ENCODE measurements at regions not wholly inside any gene's neighbourhood (a gene's known extent, or its start where the extent isn't known, plus 50 kb on each side); places are given as distances from the start of the nearest gene placed in this dataset.
A peak's percentile ranks its signal among the peaks of the same experiment; 100 is the strongest.

DNA sequence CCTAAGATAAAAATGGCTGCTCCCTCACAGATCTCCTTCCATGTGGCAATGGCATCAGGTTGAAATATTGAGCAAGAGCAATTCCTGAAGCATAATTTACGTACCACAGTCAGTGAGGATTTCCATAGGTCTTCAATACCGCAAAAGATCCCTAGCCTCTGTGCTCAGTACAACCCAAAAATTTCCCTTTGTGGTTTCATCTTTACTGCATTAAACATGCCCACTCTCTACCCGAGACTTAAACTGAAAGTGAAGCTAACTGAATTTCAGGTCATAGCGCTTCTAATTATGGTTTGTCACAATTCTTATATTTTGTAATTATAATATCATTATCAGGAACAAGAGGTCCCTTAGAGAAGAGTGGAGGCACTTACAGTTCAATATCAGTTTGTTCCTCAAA is 1071.1 kb downstream of the XPNPEP1 start:
- no peaks in the 10 kb centered on the region for H4K20me1 ChIP-seq (ENCODE audit: low read length)
- no peaks in the 10 kb centered on the region for H3K9me3 ChIP-seq (ENCODE audit: low read length)
- H3K27me3 ChIP-seq (ENCODE audit: low read length), result no peaks in the 10 kb centered on the region
- POLR2A ChIA-PET (ENCODE audit: unreplicated experiment), result interaction anchor here (0.7 kb wide), 1 partner anchor 54 kb away, joined by 3 read pairs; no protein-coding TSS in a partner anchor
- DNase-seq, result no peak
- TF ChIP-seq EZH2phosphoT487 (IDR thresholded peaks at IDR 0.05; ENCODE audit: borderline replicate concordance, low read length), result no peak
- TF ChIP-seq, protein P1, sequence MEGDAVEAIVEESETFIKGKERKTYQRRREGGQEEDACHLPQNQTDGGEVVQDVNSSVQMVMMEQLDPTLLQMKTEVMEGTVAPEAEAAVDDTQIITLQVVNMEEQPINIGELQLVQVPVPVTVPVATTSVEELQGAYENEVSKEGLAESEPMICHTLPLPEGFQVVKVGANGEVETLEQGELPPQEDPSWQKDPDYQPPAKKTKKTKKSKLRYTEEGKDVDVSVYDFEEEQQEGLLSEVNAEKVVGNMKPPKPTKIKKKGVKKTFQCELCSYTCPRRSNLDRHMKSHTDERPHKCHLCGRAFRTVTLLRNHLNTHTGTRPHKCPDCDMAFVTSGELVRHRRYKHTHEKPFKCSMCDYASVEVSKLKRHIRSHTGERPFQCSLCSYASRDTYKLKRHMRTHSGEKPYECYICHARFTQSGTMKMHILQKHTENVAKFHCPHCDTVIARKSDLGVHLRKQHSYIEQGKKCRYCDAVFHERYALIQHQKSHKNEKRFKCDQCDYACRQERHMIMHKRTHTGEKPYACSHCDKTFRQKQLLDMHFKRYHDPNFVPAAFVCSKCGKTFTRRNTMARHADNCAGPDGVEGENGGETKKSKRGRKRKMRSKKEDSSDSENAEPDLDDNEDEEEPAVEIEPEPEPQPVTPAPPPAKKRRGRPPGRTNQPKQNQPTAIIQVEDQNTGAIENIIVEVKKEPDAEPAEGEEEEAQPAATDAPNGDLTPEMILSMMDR (conservative IDR thresholded peaks at IDR 0.05; ENCODE audit: low read depth, low read length), result no peak
- no peak for TF ChIP-seq EZH2 (IDR thresholded peaks at IDR 0.05; ENCODE audit: low read length, unreplicated experiment)
- no peaks in the 10 kb centered on the region for H3K79me2 ChIP-seq (ENCODE audit: low read length)
- CTCF ChIA-PET, result interaction anchor here (0.7 kb wide), 1 partner anchor 59 kb away, joined by 3 read pairs; no protein-coding TSS in a partner anchor
- H2AFZ ChIP-seq (ENCODE audit: low read length), result 0 out of 2 replicates have a peak overlapping the region, but pooled peaks have one; percentile 34
- no peak overlapping the region for H3K4me2 ChIP-seq (ENCODE audit: low read length)
- no peaks in the 10 kb centered on the region for H3K9me2 ChIP-seq (replicated peaks; ENCODE audit: low read length)
- no peak for ATAC-seq
- BruUV-seq (replicated peaks), result no TSS peak
- H3K4me1 ChIP-seq (ENCODE audit: insufficient read depth, low read length), result no peaks in the 10 kb centered on the region
- no peaks in the 10 kb centered on the region for H3F3A ChIP-seq (ENCODE audit: low read length, unreplicated experiment)
- no peak overlapping the region for H3K9ac ChIP-seq (ENCODE audit: low read length)
- intact Hi-C loops (cut with micrococcal nuclease), result no loop called here
- no peak overlapping the region for H3K27ac ChIP-seq (ENCODE audit: low read length)
- no peak overlapping the region for H3K4me3 ChIP-seq (ENCODE audit: low read length)
- H3K36me3 ChIP-seq (ENCODE audit: low read depth, low read length), result no peaks in the 10 kb centered on the region

DNA sequence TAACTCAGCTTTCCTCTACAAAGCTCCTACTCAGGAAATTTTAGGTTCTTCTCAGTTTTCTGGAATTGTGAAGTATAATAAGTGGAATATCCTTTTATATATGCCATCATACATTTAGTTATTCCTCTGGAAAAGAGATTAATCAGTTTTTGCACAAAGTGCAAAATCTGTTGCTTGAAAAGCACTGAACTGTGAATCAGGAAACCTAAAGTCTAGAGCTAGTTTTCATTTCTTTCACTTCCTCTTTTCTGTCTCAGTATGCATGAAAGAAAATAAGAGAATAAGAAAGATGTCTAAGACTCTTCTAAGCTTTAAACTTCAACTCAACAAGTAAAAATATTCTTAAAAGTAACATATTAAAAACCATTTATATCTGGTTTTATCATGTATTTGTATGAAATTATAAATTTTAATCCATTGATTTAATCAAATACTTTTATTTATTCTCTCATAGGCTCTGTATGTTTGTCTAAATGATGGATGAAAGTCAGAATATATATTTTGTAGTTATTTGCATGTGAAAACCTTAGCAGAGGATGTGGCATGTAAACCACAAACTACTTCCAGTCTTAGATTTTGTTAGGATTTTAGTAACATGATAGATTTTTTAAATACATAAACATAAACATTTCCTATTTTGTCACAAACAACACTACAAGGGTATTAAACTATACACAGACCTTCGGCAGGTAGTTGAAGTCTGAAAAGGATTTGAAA is 1073.0 kb downstream of the XPNPEP1 start:
- H3K9me3 ChIP-seq (ENCODE audit: low read length), result no peaks in the 10 kb centered on the region
- TF ChIP-seq, protein P1 (conservative IDR thresholded peaks at IDR 0.05; ENCODE audit: low read depth, low read length), result no peak
- TF ChIP-seq EZH2 (IDR thresholded peaks at IDR 0.05; ENCODE audit: low read length, unreplicated experiment) (no peak), EZH2phosphoT487 (IDR thresholded peaks at IDR 0.05; ENCODE audit: borderline replicate concordance, low read length) (no peak)

DNA sequence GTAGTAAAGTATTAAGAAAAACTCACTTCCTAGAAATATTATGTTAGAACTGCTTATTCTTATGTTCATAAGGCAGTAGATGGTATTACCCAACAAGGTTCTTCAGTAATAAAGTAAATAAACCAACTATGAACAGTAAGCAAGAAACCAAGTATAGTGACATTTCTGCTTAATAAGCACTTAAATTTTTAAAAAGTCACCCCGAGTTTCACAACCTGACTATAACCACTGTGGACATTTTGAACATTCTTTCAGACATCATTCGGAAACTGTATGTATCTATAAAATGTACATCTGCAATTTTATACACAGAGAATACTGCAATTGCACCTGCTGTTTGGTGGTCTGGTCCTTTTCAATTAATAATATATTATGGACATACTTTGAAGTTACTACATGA is 1073.6 kb downstream of the XPNPEP1 start:
- Histone ChIP-seq H3K9ac (ENCODE audit: low read length) (no peak overlapping the region), H3K4me2 (ENCODE audit: low read length) (no peak overlapping the region), H2AFZ (ENCODE audit: low read length) (no peak overlapping the region), H3K79me2 (ENCODE audit: low read length) (no peaks in the 10 kb centered on the region), H3K9me3 (ENCODE audit: low read length) (no peaks in the 10 kb centered on the region), H3F3A (ENCODE audit: low read length, unreplicated experiment) (no peaks in the 10 kb centered on the region), H3K27me3 (ENCODE audit: low read length) (no peaks in the 10 kb centered on the region), H3K4me1 (ENCODE audit: insufficient read depth, low read length) (no peaks in the 10 kb centered on the region), H3K4me3 (ENCODE audit: low read length) (no peak overlapping the region), H4K20me1 (ENCODE audit: low read length) (no peaks in the 10 kb centered on the region), H3K9me2 (replicated peaks; ENCODE audit: low read length) (no peaks in the 10 kb centered on the region), H3K27ac (ENCODE audit: low read length) (no peak overlapping the region), H3K36me3 (ENCODE audit: low read depth, low read length) (no peaks in the 10 kb centered on the region)
- DNase-seq (no peak), ATAC-seq (no peak)
- ChIA-PET POLR2A (ENCODE audit: unreplicated experiment) (no interaction called here), CTCF (no interaction called here)
- intact Hi-C loops (cut with micrococcal nuclease), result no loop called here
- TF ChIP-seq EZH2phosphoT487 (IDR thresholded peaks at IDR 0.05; ENCODE audit: borderline replicate concordance, low read length), result no peak
- TF ChIP-seq, protein P1 (conservative IDR thresholded peaks at IDR 0.05; ENCODE audit: low read depth, low read length), result no peak
- no peak for TF ChIP-seq EZH2 (IDR thresholded peaks at IDR 0.05; ENCODE audit: low read length, unreplicated experiment)
- BruUV-seq (replicated peaks), result no TSS peak

More for the DNA sequence above, 1073.0 kb downstream of the XPNPEP1 start:
- no peak overlapping the region for H2AFZ ChIP-seq (ENCODE audit: low read length)
- BruUV-seq (replicated peaks), result no TSS peak
- no peaks in the 10 kb centered on the region for H3K9me2 ChIP-seq (replicated peaks; ENCODE audit: low read length)
- CTCF ChIA-PET, result no interaction called here
- no peak overlapping the region for H3K4me3 ChIP-seq (ENCODE audit: low read length)
- no peaks in the 10 kb centered on the region for H3F3A ChIP-seq (ENCODE audit: low read length, unreplicated experiment)
- no peak overlapping the region for H3K9ac ChIP-seq (ENCODE audit: low read length)
- no peak overlapping the region for H3K4me2 ChIP-seq (ENCODE audit: low read length)
- POLR2A ChIA-PET (ENCODE audit: unreplicated experiment), result interaction anchor here (0.5 to 0.7 kb wide), 2 partner anchors 625 to 1330 kb away, joined by 4 to 5 read pairs; no protein-coding TSS in a partner anchor
- no peaks in the 10 kb centered on the region for H3K4me1 ChIP-seq (ENCODE audit: insufficient read depth, low read length)
- ATAC-seq (no peak), DNase-seq (no peak)
- no peaks in the 10 kb centered on the region for H3K36me3 ChIP-seq (ENCODE audit: low read depth, low read length)
- intact Hi-C loops (cut with micrococcal nuclease), result no loop called here
- no peaks in the 10 kb centered on the region for H3K79me2 ChIP-seq (ENCODE audit: low read length)
- H3K27ac ChIP-seq (ENCODE audit: low read length), result no peak overlapping the region
- no peaks in the 10 kb centered on the region for H4K20me1 ChIP-seq (ENCODE audit: low read length)
- H3K27me3 ChIP-seq (ENCODE audit: low read length), result no peaks in the 10 kb centered on the region
